ENCODE measurements at regions not wholly inside any gene's neighbourhood (a gene's known extent, or its start where the extent isn't known, plus 50 kb on each side); places are given as distances from the start of the nearest gene placed in this dataset.

DNA sequence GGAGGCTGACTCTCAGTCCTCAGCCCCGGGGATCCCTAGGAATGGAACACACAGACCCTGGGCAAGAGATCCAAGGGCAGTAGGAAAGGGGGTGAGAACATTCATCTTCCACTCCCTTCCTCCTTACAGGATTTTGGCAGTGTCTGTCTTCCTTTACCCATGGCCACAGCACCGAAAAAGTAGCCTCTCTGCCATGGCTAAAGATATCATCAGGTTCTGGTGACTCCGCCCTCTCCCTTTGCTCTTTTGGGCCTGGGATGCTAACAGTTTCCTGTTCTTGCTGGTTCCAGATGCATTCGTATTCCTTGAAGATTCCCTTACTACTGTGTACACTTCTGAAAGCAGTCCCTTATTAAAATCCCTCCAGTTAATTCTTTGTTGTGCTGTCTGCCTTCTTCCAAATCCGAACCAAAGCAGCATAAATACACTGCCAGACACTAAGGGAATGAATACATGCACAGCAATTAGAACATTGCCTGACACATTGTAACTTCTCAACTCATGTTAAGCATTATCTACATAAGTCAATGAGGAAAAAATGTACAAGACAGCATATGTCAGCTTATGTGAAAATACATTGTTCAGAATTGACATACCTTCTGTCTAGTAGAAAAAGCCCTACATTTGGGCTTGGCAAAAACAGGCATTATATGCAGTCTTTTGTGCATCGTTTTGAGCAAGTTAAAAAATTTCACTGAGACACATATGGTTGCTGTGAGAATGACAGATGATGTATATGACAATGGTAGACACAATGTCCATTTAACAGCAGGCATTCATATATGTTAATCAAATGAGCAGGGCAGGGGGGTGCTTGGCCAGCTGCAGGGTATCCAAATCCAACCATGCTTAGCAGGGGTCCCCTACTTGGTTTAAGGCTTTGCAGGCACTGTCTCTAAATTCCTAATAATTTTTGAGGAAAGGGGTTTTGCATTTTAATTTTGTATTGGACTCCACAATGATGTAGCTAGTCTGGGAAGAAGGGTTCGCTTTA is 58.8 kb upstream of the RAI14 start:
- peaks cover 26% of the 10 kb centered on the region for H3K4me1 ChIP-seq (ENCODE audit: insufficient read depth, low read length)
- no peaks in the 10 kb centered on the region for H3K27me3 ChIP-seq (ENCODE audit: insufficient read depth, low read length)
- H3K27ac ChIP-seq (ENCODE audit: low read depth, low read length): peak overlapping the region; percentile 64
- H3K36me3 ChIP-seq (ENCODE audit: insufficient read depth, low read length): no peaks in the 10 kb centered on the region
- H3K4me3 ChIP-seq (ENCODE audit: insufficient read depth, low read length): no peak overlapping the region
- peak overlapping the region; percentile 14 for H3K4me2 ChIP-seq (ENCODE audit: insufficient read depth, low read length)
- no peaks in the 10 kb centered on the region for H4K20me1 ChIP-seq (ENCODE audit: insufficient read depth, low read length)
- H3K9me3 ChIP-seq (ENCODE audit: low read depth, low read length): no peaks in the 10 kb centered on the region
- DNase-seq (ENCODE audit: insufficient read length, low spot score, missing footprints): no peak
- peak overlapping the region; percentile 70 for H2AFZ ChIP-seq (ENCODE audit: low read length)
- H3K79me2 ChIP-seq (ENCODE audit: insufficient read depth, low read length): no peaks in the 10 kb centered on the region
- no peak for TF ChIP-seq CTCF (IDR thresholded peaks at IDR 0.05; ENCODE audit: extremely low read depth, low read depth, low read length)

- no peak for TF ChIP-seq CTCF (IDR thresholded peaks at IDR 0.05; ENCODE audit: extremely low read depth, low read depth, low read length)
- peak; percentile 78 for DNase-seq (ENCODE audit: insufficient read length, low spot score, missing footprints)
- Histone ChIP-seq H3K27ac (ENCODE audit: low read depth, low read length) (peak overlapping the region; percentile 64), H3K4me3 (ENCODE audit: insufficient read depth, low read length) (no peak overlapping the region), H3K4me2 (ENCODE audit: insufficient read depth, low read length) (peak overlapping the region; percentile 14), H3K79me2 (ENCODE audit: insufficient read depth, low read length) (no peaks in the 10 kb centered on the region), H4K20me1 (ENCODE audit: insufficient read depth, low read length) (no peaks in the 10 kb centered on the region), H3K27me3 (ENCODE audit: insufficient read depth, low read length) (no peaks in the 10 kb centered on the region), H3K9me3 (ENCODE audit: low read depth, low read length) (no peaks in the 10 kb centered on the region), H2AFZ (ENCODE audit: low read length) (no peak overlapping the region), H3K4me1 (ENCODE audit: insufficient read depth, low read length) (peaks cover 27% of the 10 kb centered on the region), H3K36me3 (ENCODE audit: insufficient read depth, low read length) (no peaks in the 10 kb centered on the region)
These were observed 57.8 kb upstream of the RAI14 start for GRCh38 chr5:34598177-34598794.

DNA sequence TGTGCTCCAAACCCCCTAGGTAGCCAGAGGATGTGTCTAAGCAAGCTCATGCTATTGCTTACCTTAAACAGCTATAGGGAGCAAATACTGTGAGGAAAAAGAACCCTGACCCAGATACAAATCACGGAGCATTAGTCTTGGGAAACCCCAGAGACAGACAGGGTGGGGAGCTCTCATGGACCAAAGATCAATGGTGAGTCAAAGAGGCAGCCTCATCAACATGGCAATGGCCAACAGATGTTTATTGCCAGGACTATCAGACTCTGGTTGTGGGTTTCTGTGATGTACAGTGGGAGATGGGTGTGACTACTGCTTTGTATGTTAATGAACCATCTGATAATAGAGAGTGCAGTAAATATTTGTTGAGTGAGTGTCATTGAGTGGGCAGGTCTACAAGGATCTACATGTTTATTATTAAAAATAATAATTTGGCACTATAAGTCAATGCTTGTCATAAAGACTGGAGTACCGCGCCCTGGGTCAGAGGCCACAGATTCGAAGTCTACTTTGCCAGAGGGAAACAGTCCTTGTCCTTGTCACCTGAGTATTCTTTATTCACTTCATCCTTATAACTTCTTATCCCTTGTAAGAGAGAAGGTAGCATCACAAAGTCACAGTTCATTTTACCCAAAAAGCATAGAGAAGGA is 56.5 kb upstream of the RAI14 start:
- Histone ChIP-seq H3K4me1 (ENCODE audit: insufficient read depth, low read length) (peaks cover 29% of the 10 kb centered on the region), H3K36me3 (ENCODE audit: insufficient read depth, low read length) (no peaks in the 10 kb centered on the region), H3K27ac (ENCODE audit: low read depth, low read length) (peak overlapping the region; percentile 10), H3K9me3 (ENCODE audit: low read depth, low read length) (no peaks in the 10 kb centered on the region), H3K4me2 (ENCODE audit: insufficient read depth, low read length) (no peak overlapping the region), H4K20me1 (ENCODE audit: insufficient read depth, low read length) (no peaks in the 10 kb centered on the region), H2AFZ (ENCODE audit: low read length) (no peak overlapping the region), H3K79me2 (ENCODE audit: insufficient read depth, low read length) (no peaks in the 10 kb centered on the region), H3K4me3 (ENCODE audit: insufficient read depth, low read length) (no peak overlapping the region), H3K27me3 (ENCODE audit: insufficient read depth, low read length) (no peaks in the 10 kb centered on the region)
- DNase-seq (ENCODE audit: insufficient read length, low spot score, missing footprints): no peak
- TF ChIP-seq CTCF (IDR thresholded peaks at IDR 0.05; ENCODE audit: extremely low read depth, low read depth, low read length): no peak

DNA sequence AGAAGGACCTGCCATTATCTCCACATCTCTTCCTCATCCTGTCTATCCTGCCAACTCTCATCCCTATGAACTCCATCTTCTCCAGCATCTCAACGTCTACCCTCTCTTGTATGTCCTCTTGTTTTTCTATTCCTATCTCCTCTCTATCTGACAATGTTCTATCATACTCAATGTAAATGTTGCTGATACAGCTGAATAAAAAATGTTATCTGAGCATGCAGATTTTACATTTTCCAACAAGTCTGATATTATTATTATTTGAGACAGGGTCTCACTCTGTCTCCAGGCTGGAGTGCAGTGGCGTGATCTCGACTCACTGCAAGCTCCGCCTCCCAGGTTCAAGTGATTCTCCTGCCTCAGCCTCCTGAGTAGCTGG is 56.0 kb upstream of the RAI14 start:
- no peak for TF ChIP-seq CTCF (IDR thresholded peaks at IDR 0.05; ENCODE audit: extremely low read depth, low read depth, low read length)

More for the DNA sequence above, 56.0 kb upstream of the RAI14 start:
- Histone ChIP-seq H3K4me2 (ENCODE audit: insufficient read depth, low read length) (no peak overlapping the region), H3K4me3 (ENCODE audit: insufficient read depth, low read length) (no peak overlapping the region), H3K27ac (ENCODE audit: low read depth, low read length) (no peak overlapping the region), H3K4me1 (ENCODE audit: insufficient read depth, low read length) (peaks cover 29% of the 10 kb centered on the region), H3K36me3 (ENCODE audit: insufficient read depth, low read length) (no peaks in the 10 kb centered on the region), H4K20me1 (ENCODE audit: insufficient read depth, low read length) (no peaks in the 10 kb centered on the region), H3K27me3 (ENCODE audit: insufficient read depth, low read length) (no peaks in the 10 kb centered on the region), H3K9me3 (ENCODE audit: low read depth, low read length) (no peaks in the 10 kb centered on the region), H2AFZ (ENCODE audit: low read length) (no peak overlapping the region), H3K79me2 (ENCODE audit: insufficient read depth, low read length) (no peaks in the 10 kb centered on the region)
- DNase-seq (ENCODE audit: insufficient read length, low spot score, missing footprints): no peak

All from osteoblast (primary cell).